GM12892 (cell line): ENCODE measurements at regions not wholly inside any gene's neighbourhood (a gene's known extent, or its start where the extent isn't known, plus 50 kb on each side); places are given as distances from the start of the nearest gene placed in this dataset.
"Not testable (repeated sequence)": the region's sequence is repeated elsewhere in the genome, so short reads cannot be mapped to it uniquely, and the experiment has no call there.

ENCODE experiments used
- POLR2A ChIP-seq: IDR thresholded peaks from 2 replicates; pipeline ENCODE4 v1.6.1; 2011; ENCODE audit warnings: low read depth, low read length, control low read depth
- POLR2AphosphoS5 ChIP-seq: IDR thresholded peaks from 2 replicates; pipeline ENCODE4 v1.6.1; 2011; ENCODE audit warnings: low read depth, low read length, control low read depth

DNA sequence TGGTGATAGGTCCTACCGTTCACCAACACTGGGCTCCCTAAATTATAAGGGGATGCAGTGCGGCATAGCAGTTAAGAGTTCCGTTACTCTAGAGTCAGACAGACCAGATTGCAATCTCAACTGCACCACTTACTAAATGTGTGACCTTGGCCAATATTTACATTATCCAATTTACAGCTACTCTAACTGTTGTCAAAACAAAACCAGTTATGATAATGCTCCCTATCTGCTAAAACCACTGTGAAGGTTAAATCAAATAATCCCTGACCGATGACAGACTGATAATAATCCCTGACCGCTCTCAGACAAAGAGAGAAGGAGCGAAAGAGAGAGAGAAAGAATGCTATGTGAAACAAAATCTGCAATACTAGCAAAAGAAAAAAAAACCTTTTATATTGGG lies 586.9 kb downstream of the PRIM2 start:
- TF ChIP-seq POLR2A, POLR2AphosphoS5: not testable (repeated sequence)
